ENCODE measurements at regions not wholly inside any gene's neighbourhood (a gene's known extent, or its start where the extent isn't known, plus 50 kb on each side); places are given as distances from the start of the nearest gene placed in this dataset.

DNA sequence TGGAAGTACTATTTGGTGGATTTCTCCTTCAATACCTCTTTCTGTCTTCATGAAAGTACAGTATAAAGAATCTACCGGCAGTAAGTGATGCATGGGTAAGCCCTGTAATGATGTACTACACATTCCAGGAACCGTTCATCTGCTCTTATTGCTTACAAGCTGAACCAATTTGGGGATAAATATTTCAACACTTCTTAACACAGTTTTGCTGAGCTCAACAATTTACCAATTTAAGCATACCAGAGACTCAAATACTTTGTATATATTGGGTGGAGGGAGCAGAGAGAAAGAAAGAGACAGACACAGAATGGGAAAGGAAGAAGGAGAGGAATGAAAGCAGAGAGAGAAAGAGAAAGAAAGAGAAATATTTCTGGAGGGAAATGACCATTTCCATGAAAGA is 821.1 kb upstream of the FLRT2 start:
- no peak for DNase-seq (ENCODE audit: extremely low spot score, insufficient read length, low read depth)
- no peak for FAIRE-seq

DNA sequence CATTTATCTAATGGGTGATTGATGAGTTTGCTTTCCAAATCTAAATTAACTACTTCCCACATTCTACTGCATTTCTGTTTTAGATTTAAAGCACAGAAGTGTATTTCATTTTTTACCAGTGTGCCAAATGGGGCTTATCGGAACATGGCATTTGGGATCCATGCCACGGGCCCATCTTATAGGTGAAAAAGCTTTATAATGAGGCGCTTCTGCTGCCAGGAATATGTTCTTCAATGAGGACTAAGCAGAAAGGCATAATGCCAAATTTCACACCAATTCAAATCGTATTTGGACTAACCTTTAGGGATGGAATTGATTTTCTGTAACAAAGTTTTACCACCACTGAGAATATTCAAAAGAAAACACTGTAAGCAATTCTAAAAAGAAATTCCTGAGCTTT is 803.5 kb upstream of the FLRT2 start:
- no peak for DNase-seq (ENCODE audit: extremely low spot score, insufficient read length, low read depth)
- FAIRE-seq, result no peak

DNA sequence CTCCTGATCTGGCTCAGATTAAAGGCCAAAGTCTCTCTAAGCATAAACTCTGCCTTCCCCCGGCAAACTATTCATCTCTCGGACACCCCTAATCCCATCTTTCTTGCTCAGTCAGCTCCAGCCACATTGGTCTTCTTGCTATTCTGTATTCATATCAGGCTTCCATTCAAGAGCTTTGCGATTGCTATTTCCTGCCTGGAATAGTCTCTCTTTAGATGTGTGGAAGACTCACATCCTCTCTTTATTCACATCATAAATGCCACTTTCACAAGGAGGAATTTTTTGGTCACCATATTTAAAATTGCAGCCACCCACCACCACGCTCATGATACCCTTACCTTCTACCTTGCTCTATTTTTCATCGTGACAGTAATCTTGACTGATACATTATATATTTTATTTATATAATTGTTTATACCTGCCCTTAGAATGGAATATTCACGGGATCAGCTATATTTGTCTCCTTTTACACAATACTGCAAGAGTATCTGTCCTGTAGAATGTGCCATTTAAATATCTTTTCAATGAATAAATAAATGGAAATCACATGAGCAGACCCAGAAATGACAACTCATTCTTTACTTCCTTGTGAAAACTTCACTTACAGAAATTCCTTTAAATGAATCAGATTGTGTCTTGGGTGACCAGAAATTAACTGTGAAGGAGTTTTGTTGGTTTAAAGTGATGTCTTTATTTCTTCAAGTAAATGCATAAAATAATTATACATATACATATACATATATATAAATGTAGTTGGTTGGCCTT is 780.6 kb upstream of the FLRT2 start:
- FAIRE-seq (no peak), DNase-seq (ENCODE audit: extremely low spot score, insufficient read length, low read depth) (no peak)

DNA sequence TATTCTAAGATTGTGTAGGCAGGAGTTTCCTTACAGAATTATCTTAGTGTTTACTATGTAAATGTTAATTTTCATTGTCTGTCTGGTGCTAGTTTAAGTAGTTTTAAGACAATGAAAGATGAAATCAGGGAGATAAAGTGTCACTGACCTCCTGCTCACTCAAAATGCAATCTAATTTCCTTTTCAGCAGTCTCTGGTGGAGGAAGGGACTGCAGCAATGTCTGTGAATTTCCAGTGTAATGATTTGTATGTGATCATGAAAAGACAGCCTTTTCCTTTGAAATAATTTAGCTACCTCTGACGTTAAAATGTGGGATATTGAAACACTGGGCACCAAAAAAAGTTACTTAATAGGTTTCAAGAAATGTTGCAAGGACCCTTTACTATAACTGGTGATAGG is 779.7 kb upstream of the FLRT2 start:
- no peak for DNase-seq (ENCODE audit: extremely low spot score, insufficient read length, low read depth)
- FAIRE-seq, result no peak

DNA sequence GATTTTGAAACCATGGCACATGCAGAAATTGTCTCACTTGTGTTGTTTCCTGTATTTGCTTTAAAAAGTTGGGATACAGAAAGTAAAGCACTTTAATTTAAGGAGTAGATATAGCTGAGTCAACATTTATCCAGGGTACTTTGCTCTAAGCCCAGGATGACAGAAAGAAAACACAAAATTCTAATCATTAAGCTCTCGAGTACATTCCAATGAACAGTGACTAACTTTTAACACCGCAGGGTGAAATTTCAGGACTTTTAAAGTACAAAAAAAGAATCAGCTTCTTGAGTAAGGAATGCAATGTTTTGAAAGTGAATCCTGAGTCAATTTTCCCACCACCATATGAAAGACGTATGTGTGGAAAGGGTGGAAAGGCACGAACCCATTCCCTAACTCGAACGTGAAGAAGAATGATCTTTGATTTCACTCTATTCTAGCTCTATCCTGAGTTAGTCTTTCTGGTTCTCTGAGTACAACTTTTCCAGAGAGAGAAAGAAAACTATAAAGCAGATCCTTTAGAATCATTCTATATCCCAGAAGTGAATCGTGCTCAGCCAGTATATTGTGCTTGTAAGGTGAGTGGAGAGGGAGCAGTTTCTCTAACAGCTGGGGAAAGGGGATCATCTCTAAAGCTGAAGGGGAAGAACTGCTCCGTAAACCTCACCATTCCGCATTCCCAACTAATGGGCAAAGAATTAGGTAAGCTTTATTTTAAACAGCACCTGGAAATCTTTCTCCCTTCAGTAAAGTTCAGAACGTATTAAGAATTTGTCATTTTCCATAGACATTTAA is 779.0 kb upstream of the FLRT2 start:
- FAIRE-seq (no peak), DNase-seq (ENCODE audit: extremely low spot score, insufficient read length, low read depth) (no peak)

DNA sequence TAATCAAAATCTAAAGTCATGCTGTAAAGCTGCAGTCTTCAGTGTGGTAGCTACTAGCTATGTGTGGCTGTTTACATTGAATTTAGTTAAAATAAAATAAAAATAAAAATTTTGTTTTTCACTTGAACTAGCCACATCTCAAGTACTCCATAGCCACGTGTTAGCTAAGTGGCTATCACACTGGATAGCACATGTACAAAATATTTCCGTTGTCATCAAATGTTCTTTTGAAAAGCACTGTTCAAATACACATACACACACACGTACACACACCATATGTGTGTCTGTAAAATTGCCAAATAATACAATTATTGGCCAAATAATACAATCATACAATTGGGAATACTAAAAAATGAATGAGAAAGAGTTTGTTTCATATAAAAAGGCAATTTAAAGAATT is 778.2 kb upstream of the FLRT2 start:
- DNase-seq (ENCODE audit: extremely low spot score, insufficient read length, low read depth), result no peak
- FAIRE-seq, result no peak

DNA sequence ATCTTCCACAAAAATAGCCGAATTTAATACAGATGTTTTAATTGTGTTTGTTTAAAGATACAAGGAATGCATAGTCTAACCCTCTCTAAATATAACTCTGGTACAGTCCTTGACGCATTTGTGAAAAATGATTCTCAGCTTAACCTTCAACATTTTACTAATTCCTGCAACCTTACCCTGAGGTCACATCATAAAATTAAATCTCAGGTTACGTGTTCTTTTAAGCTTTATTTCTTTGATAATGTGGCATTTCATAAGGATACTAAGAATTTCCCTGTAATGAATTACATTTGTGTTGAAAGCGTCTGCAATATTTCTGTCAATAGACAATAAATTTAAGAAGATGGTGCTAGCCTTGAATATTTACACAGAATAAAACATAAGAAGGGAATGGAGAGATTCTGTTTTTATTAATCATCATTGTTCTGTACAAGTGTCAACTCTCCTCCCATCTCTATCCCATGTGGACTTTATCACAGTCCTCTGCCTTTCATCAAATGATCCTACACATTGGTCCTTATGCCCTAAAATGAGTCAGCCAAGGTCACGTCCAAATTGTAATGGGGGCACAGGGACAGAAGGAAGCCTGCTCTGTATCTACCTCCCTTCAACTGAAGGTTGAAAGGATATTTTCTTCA is 769.3 kb upstream of the FLRT2 start:
- no peak for DNase-seq (ENCODE audit: extremely low spot score, insufficient read length, low read depth)
- no peak for FAIRE-seq

DNA sequence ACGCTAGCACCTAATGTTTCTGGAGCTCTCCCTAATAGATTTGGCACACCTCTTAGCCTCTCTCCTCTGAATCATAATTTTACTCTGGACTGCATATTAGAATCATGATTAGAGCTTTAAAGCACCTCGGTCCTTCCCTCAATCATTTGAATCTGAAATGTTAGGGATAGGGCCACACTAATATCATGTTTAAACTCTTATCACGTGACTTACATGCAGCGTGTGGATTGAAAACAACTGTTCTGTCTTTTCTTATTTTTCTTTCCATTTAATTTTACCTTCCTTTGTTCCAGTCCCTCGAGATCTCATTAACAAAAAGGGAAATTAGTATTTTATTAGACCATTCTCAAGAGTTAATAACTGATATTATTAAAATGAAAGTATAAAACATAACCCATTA is 762.5 kb upstream of the FLRT2 start:
- DNase-seq (ENCODE audit: extremely low spot score, insufficient read length, low read depth), result no peak
- no peak for FAIRE-seq

DNA sequence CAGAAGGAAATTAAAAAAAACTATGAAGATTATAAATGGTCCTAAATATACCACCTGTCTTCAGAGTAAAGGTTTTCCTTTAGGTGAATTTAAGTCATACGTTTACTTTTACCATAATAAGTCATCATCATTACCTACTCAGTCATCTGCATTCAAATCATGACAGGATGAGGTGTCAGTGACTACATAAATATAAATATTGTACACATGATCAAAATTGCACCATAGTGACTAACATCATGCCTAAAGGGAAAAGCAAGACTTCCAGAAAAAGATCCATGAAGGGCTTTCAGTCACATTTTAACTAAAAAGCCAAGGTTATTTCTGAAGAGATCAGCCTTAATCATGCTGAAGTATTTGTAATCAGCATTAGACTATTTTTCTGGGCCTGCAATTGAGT is 759.9 kb upstream of the FLRT2 start:
- DNase-seq (ENCODE audit: extremely low spot score, insufficient read length, low read depth) (no peak), FAIRE-seq (no peak)

DNA sequence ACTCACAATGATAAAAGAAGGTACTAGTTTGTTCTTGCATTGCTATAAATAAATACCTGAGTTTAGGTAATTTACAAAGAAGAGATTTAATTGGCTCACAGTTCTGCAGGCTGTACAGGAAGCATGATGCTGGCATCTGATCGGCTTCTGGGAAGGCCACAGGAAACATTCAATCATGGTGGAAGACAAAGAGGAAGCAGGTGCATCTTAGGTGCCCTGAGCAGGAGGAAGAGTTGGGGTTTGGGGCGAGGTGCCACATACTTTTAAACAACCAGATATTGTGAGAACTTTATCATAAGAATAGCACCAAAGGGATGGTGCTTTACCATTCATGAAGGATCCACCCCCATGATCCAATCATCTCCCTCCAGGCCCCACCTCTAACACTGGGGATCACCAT is 752.6 kb upstream of the FLRT2 start:
- FAIRE-seq (no peak), DNase-seq (ENCODE audit: extremely low spot score, insufficient read length, low read depth) (no peak)

DNA sequence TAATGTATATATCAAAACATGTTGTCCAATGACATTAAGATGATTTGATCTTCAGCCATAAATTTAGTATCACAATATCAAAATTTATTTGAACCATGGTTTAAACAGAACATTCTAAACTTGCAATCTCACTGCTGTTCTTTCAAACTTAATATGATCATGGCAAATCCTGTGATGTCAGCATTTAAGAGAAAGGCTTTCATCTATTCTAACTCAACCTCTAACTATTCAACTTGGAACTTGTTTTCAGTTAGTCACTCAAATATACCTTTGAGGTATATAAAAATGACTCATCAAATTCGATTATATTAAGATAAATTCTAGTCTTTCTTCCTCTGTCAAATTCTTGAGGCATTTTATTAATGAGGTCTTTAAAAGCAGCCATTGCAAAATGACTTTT is 747.0 kb upstream of the FLRT2 start:
- FAIRE-seq (no peak), DNase-seq (ENCODE audit: extremely low spot score, insufficient read length, low read depth) (no peak)

DNA sequence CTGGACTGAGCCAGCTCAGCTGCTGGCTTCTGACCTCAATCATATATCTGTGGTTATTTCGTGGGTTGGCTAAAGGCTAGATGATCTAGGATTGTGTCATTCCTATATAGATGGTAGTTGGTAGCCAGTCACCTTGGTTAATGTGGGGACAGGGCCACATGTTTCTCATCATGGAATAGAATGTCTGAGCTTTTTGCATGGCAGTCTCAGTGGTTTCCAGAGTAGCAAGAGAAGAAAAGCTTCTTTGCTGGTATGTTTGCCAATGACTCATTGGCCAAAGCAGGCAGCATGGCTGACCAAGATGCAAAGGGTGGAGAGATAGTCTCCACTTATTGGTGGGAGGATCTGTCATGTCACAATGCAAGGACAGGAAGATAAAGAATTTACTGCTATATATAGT is 746.4 kb upstream of the FLRT2 start:
- DNase-seq (ENCODE audit: extremely low spot score, insufficient read length, low read depth) (no peak), FAIRE-seq (no peak)

DNA sequence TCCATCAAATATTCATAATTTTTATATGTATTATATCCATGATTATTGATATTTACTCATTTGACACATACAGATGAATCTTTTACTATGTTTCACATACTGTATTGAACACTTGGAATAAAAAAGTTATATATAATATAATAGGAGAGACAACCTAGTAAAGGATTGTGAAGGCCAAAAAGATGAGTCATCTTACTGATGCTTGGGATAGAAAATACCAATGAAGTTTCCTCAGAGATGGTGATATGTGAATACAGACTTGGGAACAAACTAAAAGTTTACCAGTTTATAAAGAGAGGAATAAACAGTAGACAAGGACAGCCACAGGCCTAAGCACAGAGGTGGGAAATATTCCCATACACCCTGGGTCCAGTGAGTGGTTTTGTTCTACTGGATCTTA is 743.9 kb upstream of the FLRT2 start:
- FAIRE-seq (no peak), DNase-seq (ENCODE audit: extremely low spot score, insufficient read length, low read depth) (no peak)

DNA sequence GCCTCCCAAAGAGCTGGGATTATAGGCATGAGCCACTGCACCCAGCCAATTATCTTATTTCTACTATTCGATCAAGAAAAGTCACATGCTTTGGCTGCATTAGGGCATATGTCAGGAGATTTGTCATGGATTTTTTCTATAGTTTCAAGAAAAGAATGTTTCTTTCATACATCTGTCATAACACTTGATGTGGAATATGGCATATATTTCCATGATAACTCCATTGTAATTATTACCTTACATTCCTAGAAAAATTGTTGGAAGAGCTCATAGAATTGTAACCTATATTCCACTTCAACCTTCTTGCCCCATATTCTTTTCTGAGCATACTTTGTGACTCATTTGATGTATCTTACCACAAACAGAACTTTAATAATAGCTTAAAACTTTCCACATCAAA is 740.9 kb upstream of the FLRT2 start:
- no peak for FAIRE-seq
- DNase-seq (ENCODE audit: extremely low spot score, insufficient read length, low read depth), result no peak

DNA sequence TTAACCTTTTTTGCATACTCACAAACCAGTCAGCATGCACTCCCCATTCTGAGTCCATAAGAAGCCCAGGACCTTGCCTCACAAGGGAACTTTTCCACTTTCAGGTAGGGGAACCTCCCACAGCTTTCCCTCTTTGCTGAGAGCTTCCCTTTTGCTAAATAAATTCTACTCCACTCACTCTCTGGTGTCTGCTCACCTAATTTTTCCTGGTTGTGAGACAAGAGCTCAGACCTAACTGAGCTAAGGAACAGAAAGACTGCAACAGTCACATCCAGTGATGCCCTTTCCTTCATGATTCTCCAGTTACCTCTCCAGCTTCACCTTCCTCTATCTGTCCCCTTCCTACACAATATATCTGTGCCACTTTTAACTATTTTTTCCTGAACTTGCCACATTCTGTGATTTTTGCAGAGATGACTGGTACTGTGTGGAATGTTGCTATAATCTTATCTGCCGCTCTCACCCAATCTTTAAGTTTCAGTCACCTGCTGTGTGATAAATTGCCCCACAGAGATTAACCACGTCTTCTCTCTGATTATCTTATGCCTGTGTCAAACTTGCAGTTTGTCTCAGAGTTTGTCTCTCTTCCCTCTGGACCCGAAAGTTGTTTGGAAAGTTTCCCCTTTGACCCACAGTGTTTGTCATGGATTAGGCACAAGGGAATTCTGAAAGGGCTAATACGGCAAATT is 737.1 kb upstream of the FLRT2 start:
- DNase-seq (ENCODE audit: extremely low spot score, insufficient read length, low read depth) (no peak), FAIRE-seq (no peak)

DNA sequence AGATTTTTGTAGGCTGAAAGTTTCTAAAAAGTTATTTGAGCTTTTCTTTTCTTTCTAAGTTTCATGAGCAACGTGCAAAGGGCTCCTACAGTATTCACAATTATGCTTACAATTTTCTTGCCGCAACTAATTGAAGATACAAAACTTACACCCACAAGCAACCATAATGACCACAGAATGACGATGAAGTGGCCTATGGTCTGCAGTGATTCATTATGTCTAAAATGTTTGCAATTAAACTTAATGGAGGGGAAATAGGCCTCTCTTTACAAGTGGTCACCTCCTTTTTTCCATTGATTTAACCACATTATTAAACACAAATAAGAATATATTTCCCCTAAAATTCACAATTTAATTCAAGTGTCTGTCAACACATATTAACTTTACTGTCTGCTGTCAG is 732.6 kb upstream of the FLRT2 start:
- DNase-seq (ENCODE audit: extremely low spot score, insufficient read length, low read depth), result no peak
- FAIRE-seq, result no peak

DNA sequence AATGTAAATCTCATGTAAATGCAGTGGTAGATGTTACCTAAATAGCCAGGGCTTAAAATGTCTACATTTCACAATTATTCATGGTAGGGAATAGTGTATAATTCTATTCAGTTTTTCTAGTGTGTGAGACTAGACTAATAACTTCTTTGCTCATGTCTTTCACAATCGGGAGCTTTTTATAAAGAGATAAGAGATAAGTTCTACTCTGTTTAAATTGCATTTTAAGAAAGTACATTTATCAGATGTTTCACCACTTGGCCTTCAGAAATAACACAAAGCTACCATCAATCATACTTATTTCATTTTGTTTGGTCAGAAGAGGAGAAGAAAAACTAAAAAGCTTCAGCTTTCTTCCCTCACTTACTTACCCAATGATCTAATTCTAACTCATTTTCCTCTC is 725.5 kb upstream of the FLRT2 start:
- no peak for FAIRE-seq

DNA sequence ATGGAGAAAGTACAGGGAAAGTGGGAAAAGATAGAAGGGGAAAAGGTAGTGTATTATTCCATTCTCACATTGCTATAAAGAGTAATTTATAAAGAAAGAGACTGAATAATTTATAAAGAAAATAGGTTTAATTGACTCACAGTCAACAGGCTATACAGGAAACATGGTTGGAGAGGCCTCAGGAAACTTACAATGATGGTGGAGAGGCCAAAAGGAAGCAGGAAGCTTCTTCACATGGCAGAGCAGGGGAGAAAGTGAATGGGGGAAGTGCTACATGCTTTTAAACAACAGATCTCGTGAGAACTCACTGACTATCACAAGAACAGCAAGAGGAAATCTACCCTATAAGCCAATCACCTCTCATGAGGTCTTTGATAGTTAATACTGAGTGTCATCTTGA is 725.0 kb upstream of the FLRT2 start:
- FAIRE-seq (no peak), DNase-seq (ENCODE audit: extremely low spot score, insufficient read length, low read depth) (no peak)

More for the DNA sequence above, 725.5 kb upstream of the FLRT2 start:
- DNase-seq (ENCODE audit: extremely low spot score, insufficient read length, low read depth), result no peak

DNA sequence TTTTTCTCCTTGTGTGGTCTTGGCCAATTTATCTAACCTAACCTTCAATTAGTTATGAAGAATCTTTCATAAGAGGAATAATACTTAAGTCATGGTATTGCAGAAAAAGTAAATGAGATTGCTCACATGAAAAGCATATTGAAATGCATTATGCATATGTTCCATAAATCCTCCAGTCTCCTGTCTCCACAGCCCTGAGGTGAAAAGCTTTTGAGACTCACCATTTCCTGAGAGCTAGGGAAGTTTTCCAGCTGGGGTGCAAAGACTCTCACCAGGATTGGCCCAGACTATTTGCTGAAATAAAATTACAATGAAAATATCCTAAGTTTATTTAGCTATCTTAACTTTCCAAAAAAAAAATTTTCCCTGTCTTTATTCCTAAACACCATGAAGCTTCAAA is 723.8 kb upstream of the FLRT2 start:
- DNase-seq (ENCODE audit: extremely low spot score, insufficient read length, low read depth) (no peak), FAIRE-seq (no peak)

DNA sequence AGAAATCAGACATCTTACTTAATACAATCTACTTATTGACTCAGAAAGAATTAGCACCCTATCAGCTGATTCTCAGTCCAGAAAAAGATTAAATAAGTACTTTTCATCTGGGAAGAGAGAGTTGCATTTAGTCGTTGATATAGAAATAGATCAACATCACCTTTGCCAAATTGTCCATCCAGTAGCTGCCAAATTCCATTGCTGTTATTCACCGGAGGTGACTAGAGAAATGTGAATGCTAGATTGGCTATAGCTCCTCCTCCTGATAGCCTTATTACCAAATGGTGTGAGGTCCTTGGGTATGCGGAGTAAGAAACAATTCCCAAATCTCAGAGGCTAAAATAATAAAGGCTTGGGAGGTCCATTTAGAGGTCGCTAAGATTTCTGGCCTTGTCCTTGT is 723.3 kb upstream of the FLRT2 start:
- FAIRE-seq, result no peak
- no peak for DNase-seq (ENCODE audit: extremely low spot score, insufficient read length, low read depth)

DNA sequence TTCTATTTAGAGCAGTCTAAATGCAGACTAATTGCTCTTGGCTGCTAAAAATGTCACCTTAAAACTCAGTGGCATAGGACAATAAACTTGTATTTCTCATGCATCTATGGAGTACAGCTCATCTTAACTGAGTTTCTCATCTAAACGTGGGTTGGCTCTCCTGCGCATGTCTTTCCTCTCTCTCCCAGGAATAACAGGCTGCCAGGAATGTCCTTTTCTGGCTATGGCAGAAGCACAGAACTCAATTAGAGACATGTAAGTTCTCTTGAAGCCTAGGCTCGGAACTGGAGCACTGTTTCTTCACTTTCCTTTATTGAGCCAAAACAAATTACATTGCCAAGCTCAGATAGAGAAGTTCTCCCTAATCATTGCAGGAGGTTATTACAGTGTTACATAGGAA is 722.3 kb upstream of the FLRT2 start:
- FAIRE-seq, result no peak
- no peak for DNase-seq (ENCODE audit: extremely low spot score, insufficient read length, low read depth)
